GM10266 (cell line): ENCODE measurements at regions not wholly inside any gene's neighbourhood (a gene's known extent, or its start where the extent isn't known, plus 50 kb on each side); places are given as distances from the start of the nearest gene placed in this dataset.

Source experiments
- DNase-seq: peaks from one replicate; pipeline ENCODE4 v3.0.0; 2012; ENCODE audit errors: extremely low spot score
- CTCF ChIP-seq: IDR thresholded peaks from 2 replicates; pipeline ENCODE4 v1.5.1; 2012; ENCODE audit warnings: mild to moderate bottlenecking, low read depth; ENCODE audit not compliant: control insufficient read depth, insufficient read depth; ENCODE audit errors: missing control alignments

GRCh38 chr3:25229586-25229985 is 198.5 kb upstream of the RARB start:
- TF ChIP-seq CTCF = no peak
- DNase-seq = no peak

- no peak for DNase-seq
- no peak for TF ChIP-seq CTCF
Measured at GRCh38 chr3:25235031-25235430, 193.0 kb upstream of the RARB start.

GRCh38 chr3:25235466-25235865 is 192.6 kb upstream of the RARB start:
- DNase-seq = no peak
- TF ChIP-seq CTCF = no peak

GRCh38 chr3:25237602-25238001 is 190.5 kb upstream of the RARB start:
- DNase-seq = no peak
- TF ChIP-seq CTCF = no peak

GRCh38 chr3:25239042-25239441 is 189.0 kb upstream of the RARB start:
- no peak for DNase-seq
- no peak for TF ChIP-seq CTCF

GRCh38 chr3:25246913-25247312 is 181.2 kb upstream of the RARB start:
- no peak for DNase-seq

GRCh38 chr3:25252291-25252690 is 175.8 kb upstream of the RARB start:
- TF ChIP-seq CTCF = no peak

More at GRCh38 chr3:25246913-25247312, 181.2 kb upstream of the RARB start:
- no peak for TF ChIP-seq CTCF

More at GRCh38 chr3:25252291-25252690, 175.8 kb upstream of the RARB start:
- DNase-seq = no peak
